SJCRH30 (cell line): ENCODE measurements at regions not wholly inside any gene's neighbourhood (a gene's known extent, or its start where the extent isn't known, plus 50 kb on each side); places are given as distances from the start of the nearest gene placed in this dataset.
A peak's percentile ranks its signal among the peaks of the same experiment; 100 is the strongest.
"Not testable (repeated sequence)": the region's sequence is repeated elsewhere in the genome, so short reads cannot be mapped to it uniquely, and the experiment has no call there.

Experiments used
- DNase-seq, 2 experiments: peaks; one replicate each; pipeline ENCODE4 v3.0.0-alpha.2; 2015 to 2020
- H3K27ac ChIP-seq: fragments of 250-450 bp; sonication (Bioruptor Pico); 2 replicates; pipeline ENCODE4 v1.5.1; 2020; ENCODE audit warnings: mild to moderate bottlenecking, moderate library complexity
- H3K27me3 ChIP-seq: fragments of 250-450 bp; sonication (Bioruptor Pico); 2 replicates; pipeline ENCODE4 v1.5.1; 2020; ENCODE audit warnings: mild to moderate bottlenecking, moderate library complexity
- H3K36me3 ChIP-seq: fragments of 250-450 bp; sonication (Bioruptor Pico); 2 replicates; pipeline ENCODE4 v1.5.1; 2020; ENCODE audit warnings: mild to moderate bottlenecking, moderate library complexity
- H3K4me1 ChIP-seq: fragments of 250-450 bp; sonication (Bioruptor Pico); 2 replicates; pipeline ENCODE4 v1.5.1; 2020; ENCODE audit warnings: mild to moderate bottlenecking, moderate library complexity
- H3K4me3 ChIP-seq: fragments of 250-450 bp; sonication (Bioruptor Pico); 2 replicates; pipeline ENCODE4 v1.5.1; 2020; ENCODE audit warnings: mild to moderate bottlenecking, moderate library complexity
- H3K9me3 ChIP-seq: fragments of 250-450 bp; sonication (Bioruptor Pico); replicated peaks from 2 replicates; pipeline ENCODE4 v1.5.1; 2020; ENCODE audit warnings: mild to moderate bottlenecking, moderate library complexity

DNA sequence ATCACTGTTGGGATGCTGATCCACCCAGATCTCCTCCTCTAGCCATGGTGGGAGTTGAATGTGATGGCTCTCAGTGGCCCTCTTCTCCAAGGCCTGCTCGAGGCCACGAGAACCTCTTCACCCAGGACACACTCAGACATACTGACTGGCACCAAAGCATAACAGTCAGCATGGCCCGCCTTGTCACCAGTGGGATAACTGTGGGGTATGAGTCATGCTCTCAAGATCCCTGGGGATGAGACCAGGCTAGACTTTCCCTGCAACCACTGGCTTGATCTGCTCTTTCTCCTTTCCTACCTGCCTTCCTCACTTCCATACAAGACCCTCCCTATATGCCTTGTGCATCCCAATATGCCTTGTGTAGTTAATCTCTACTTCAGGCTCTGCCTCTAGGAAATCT lies 66.8 kb downstream of the RIN2 start:
- no peaks in the 10 kb centered on the region for H3K9me3 ChIP-seq
- H3K4me3 ChIP-seq = no peak overlapping the region
- H3K27me3 ChIP-seq = no peaks in the 10 kb centered on the region
- peaks cover 53% of the 10 kb centered on the region for H3K4me1 ChIP-seq
- H3K27ac ChIP-seq = no peak overlapping the region
- no peak for DNase-seq
- H3K36me3 ChIP-seq = no peaks in the 10 kb centered on the region

- H3K27ac ChIP-seq = no peak overlapping the region
- H3K4me3 ChIP-seq = no peak overlapping the region
- H3K4me1 ChIP-seq = peaks cover 53% of the 10 kb centered on the region
- H3K9me3 ChIP-seq = no peaks in the 10 kb centered on the region
- H3K36me3 ChIP-seq = no peaks in the 10 kb centered on the region
- no peaks in the 10 kb centered on the region for H3K27me3 ChIP-seq
- no peak for DNase-seq
Observed at GRCh38 chr20:19826179-19826914, 68.3 kb downstream of the RIN2 start.

DNA sequence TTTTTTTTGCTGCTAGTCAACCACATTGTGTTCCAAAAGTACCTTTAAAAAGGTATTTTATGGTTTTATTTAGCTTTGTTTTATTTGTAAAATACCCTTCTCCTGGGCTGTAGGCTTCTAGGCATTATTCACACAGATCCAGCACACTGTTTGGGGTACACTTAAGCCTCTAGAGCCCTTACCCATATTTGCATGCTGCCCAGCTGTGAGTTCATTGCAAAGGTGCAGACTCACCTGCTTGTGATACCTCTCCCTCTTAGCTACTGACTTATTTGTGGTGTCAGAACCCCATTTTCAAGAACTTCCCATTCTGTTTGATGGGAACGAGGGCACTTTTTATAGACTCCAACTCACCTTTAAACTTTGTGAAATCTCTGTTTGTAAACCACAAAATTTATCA lies 69.8 kb downstream of the RIN2 start:
- H3K9me3 ChIP-seq = no peaks in the 10 kb centered on the region
- H3K27me3 ChIP-seq = no peaks in the 10 kb centered on the region
- H3K36me3 ChIP-seq = no peaks in the 10 kb centered on the region
- peak overlapping the region; percentile 86 for H3K27ac ChIP-seq
- H3K4me1 ChIP-seq = peaks cover 48% of the 10 kb centered on the region
- DNase-seq = no peak
- H3K4me3 ChIP-seq = peak overlapping the region; percentile 20

DNA sequence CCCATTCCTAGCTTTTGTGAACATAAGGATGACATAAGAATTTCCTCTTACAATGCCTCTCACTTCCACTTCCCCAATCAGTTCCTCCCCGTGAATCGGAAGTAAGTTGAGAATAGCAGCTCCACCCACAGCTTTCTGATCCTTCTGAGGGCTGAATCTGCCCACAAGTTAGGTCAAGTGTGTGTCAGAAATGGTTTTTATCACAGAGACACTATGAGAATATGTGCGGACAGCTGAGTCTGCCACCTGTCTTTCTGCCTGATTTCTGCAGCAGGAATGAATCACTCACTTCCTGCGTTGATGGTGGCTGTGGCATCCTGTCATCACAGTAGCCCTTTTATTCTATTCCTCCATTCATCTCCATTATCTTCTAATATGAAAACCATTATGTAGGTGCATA lies 70.2 kb downstream of the RIN2 start:
- Histone ChIP-seq H3K27me3 (no peaks in the 10 kb centered on the region), H3K36me3 (no peaks in the 10 kb centered on the region), H3K9me3 (no peaks in the 10 kb centered on the region), H3K4me3 (peak overlapping the region; percentile 20), H3K4me1 (peaks cover 44% of the 10 kb centered on the region), H3K27ac (peak overlapping the region; percentile 86)
- peak; percentile 88 to 96 for DNase-seq

DNA sequence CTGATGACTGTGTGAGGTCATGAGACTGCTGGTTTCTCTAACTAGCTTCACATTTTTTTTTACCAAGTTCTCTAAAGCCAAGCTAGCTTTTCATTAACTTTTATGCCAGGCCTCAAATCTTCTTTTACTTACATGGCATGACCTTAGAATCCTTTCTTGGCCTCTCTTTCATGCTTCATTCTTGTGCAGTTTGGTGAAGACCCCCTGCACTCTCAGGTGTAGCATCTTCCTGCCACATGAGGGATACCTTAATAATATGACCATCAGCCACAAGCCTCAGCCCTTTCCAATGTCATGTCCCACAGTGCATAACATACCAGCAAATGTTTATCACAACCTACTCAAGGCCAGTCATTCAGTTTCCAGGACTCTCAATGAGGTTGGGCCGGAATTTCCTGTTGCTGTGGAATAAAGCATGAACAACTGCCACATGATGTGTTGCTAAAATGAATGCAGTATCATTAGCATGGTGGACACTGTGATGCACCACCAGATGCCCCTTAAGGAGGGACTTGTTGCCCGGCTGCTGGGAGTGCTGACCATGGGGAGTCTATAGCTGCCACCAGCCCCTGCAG lies 72.2 kb downstream of the RIN2 start:
- Histone ChIP-seq H3K9me3 (no peaks in the 10 kb centered on the region), H3K4me3 (no peak overlapping the region), H3K36me3 (no peaks in the 10 kb centered on the region), H3K27me3 (no peaks in the 10 kb centered on the region), H3K27ac (no peak overlapping the region), H3K4me1 (peaks cover 23% of the 10 kb centered on the region)
- no peak for DNase-seq

GRCh38 chr20:19832875-19833274 lies 74.8 kb downstream of the RIN2 start:
- Histone ChIP-seq H3K4me1 (peaks cover 16% of the 10 kb centered on the region), H3K9me3 (no peaks in the 10 kb centered on the region), H3K27ac (no peak overlapping the region), H3K36me3 (no peaks in the 10 kb centered on the region), H3K4me3 (no peak overlapping the region), H3K27me3 (no peaks in the 10 kb centered on the region)
- no peak for DNase-seq

- no peak for DNase-seq
- H3K36me3 ChIP-seq = no peaks in the 10 kb centered on the region
Observed at GRCh38 chr20:19833395-19833794, 75.3 kb downstream of the RIN2 start.

GRCh38 chr20:19834287-19834686 lies 76.2 kb downstream of the RIN2 start:
- no peaks in the 10 kb centered on the region for H3K36me3 ChIP-seq
- peaks cover 5% of the 10 kb centered on the region for H3K4me1 ChIP-seq
- H3K4me3 ChIP-seq = no peak overlapping the region
- DNase-seq = no peak
- H3K9me3 ChIP-seq = no peaks in the 10 kb centered on the region
- H3K27ac ChIP-seq = no peak overlapping the region
- no peaks in the 10 kb centered on the region for H3K27me3 ChIP-seq

More at GRCh38 chr20:19833395-19833794, 75.3 kb downstream of the RIN2 start:
- Histone ChIP-seq H3K4me3 (no peak overlapping the region), H3K4me1 (peaks cover 14% of the 10 kb centered on the region), H3K27ac (no peak overlapping the region), H3K9me3 (no peaks in the 10 kb centered on the region), H3K27me3 (no peaks in the 10 kb centered on the region)

DNA sequence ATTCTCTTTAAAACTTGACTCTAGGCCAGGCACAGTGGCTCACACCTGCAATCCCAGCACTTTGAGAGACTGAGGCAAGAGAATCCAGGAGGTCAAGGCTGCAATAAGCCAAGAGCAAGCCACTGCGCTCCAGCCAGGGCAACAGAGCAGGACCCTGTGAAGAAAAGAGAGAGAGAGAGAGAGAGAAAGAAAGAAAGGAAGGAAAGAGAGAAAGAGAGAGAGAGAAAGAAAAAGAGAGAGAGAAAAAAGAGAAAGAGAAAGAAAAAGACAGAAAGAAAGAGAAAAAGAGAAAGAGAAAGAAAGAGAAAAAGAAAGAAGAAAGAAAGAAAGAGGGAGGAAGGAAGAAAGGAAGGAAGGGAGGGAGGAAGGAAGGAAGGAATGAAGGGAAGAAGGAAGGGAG lies 76.7 kb downstream of the RIN2 start:
- Histone ChIP-seq H3K27ac (no peak overlapping the region), H3K4me3 (no peak overlapping the region), H3K4me1 (peaks cover 2% of the 10 kb centered on the region; the same call in 1 of the 2 replicates), H3K27me3 (no peaks in the 10 kb centered on the region), H3K36me3 (no peaks in the 10 kb centered on the region), H3K9me3 (no peaks in the 10 kb centered on the region)
- no peak for DNase-seq

- no peak overlapping the region for H3K4me3 ChIP-seq
- no peaks in the 10 kb centered on the region for H3K36me3 ChIP-seq
- no peaks in the 10 kb centered on the region for H3K27me3 ChIP-seq
- DNase-seq = no peak
- no peaks in the 10 kb centered on the region for H3K9me3 ChIP-seq
- H3K4me1 ChIP-seq = peaks cover 2% of the 10 kb centered on the region; the same call in 1 of the 2 replicates
- no peak overlapping the region for H3K27ac ChIP-seq
Observed at GRCh38 chr20:19835533-19836222, 77.6 kb downstream of the RIN2 start.

DNA sequence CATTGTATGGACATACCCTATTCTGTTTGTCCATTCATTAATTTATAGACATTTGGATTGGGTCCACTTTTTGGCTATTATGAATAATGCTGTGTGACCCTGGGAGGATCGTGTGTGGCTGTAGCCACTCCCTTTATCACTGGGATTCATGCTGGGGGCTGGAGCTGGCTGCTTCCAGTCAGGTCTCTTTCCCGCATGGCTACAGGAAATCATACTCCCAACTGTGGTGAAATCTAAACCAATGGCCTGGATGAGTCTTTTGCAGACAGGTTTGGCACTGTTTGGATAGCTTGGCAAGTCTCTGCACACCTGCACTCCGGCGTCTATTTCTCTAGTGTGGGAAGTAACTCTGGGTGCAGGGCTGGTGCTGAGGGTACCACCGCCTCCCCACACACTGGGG lies 80.4 kb downstream of the RIN2 start:
- H3K9me3 ChIP-seq = no peaks in the 10 kb centered on the region
- H3K27me3 ChIP-seq = no peaks in the 10 kb centered on the region
- no peaks in the 10 kb centered on the region for H3K36me3 ChIP-seq
- no peak for DNase-seq
- 0 out of 2 replicates have a peak, but pooled peaks cover 2% of the 10 kb centered on the region for H3K4me1 ChIP-seq
- no peak overlapping the region for H3K4me3 ChIP-seq
- H3K27ac ChIP-seq = no peak overlapping the region

DNA sequence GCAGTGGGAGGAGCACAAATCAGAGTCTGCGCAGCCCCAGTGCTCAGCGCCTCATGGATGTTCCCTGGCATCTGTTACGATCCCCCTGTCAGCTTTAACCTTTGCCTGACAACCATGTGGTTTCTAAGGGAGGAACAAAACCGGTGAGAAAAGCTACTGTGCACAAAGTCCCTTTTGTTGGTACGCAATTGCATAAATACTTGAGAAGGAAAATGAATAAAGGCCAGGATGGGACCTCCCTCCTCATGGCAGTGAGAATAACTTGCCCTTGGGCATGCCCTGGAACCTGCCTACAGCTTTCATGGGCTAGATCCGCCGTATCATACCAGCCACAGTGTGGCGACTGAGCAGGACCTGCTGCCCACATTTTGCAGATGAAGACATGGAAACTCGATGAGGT lies 81.0 kb downstream of the RIN2 start:
- no peak for DNase-seq
- H3K9me3 ChIP-seq = no peaks in the 10 kb centered on the region
- H3K36me3 ChIP-seq = no peaks in the 10 kb centered on the region
- H3K4me3 ChIP-seq = no peak overlapping the region
- H3K27ac ChIP-seq = no peak overlapping the region
- 0 out of 2 replicates have a peak, but pooled peaks cover 2% of the 10 kb centered on the region for H3K4me1 ChIP-seq
- no peaks in the 10 kb centered on the region for H3K27me3 ChIP-seq

DNA sequence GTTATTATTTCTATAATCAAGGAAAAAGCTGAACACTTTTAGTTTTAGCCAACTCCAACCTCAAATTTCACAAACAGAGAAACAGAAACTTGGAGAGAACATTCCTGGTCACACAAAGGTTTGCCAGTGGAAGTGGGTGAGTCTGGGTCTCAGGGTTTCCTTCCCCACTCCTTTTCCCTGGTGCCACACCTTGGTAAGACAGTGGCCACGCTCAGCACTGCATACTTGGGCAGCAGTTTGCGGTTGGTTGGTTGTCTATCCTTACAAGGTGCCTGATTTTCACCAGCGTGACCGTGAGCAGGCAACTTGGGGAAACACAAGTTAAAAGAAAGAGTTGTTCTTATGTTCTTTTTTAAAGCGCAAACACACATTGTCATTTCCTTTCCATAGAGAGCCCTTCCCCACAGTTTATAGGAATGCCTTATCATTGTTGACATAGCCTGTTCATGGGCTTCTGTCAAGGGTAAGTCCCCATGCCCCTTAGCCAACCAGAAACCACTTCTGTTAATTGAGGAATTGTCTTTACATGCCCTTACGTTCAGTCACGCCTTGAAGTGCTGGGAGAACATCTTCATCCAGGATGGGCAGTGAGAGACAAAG lies 82.2 kb downstream of the RIN2 start:
- Histone ChIP-seq H3K27ac (no peak overlapping the region), H3K27me3 (no peaks in the 10 kb centered on the region), H3K4me3 (no peak overlapping the region), H3K9me3 (0 out of 2 replicates have a peak, but pooled peaks cover 3% of the 10 kb centered on the region), H3K36me3 (no peaks in the 10 kb centered on the region), H3K4me1 (0 out of 2 replicates have a peak, but pooled peaks cover 2% of the 10 kb centered on the region)
- no peak for DNase-seq

DNA sequence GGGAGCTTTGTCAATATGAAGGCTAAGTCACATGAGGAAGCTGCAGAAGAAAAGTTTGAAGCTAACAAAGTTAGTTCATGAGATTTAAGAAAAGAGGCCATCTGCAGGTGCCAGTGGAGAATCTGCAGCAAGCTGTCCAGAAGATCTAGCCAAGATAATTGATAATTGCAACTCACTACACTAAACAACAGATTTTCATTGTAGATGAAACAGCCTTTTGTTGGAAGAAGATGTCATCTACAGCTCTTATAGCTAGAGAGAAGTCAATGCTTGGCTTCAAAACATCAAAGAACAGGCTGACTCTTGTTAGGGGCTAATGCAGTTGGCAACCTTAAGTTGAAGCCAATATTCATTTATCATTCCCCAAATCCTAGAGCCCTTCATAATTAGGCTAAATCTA lies 83.7 kb downstream of the RIN2 start:
- Histone ChIP-seq H3K9me3 (0 out of 2 replicates have a peak, but pooled peaks cover 3% of the 10 kb centered on the region), H3K27ac (no peak overlapping the region), H3K27me3 (no peaks in the 10 kb centered on the region), H3K36me3 (no peaks in the 10 kb centered on the region), H3K4me1 (0 out of 2 replicates have a peak, but pooled peaks cover under 1% of the 10 kb centered on the region), H3K4me3 (no peak overlapping the region)
- DNase-seq = no peak

DNA sequence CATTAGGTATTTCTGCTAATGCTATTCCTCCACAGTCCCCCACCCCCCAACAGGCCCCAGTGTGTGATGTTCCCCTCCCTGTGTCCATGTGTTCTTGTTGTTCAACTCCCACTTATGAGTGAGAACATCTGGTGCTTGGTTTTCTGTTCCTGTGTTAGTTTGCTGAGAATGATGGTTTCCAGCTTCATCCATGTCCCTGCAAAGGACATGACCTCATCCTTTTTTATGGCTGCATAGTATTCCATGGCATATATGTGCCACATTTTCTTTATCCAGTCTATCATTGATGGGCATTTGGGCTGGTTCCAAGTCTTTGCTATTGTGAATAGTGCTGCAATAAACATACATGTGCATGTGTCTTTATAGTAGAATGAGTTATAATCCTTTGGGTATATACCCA lies 86.8 kb downstream of the RIN2 start:
- H3K9me3 ChIP-seq, H3K27me3 ChIP-seq, DNase-seq, H3K36me3 ChIP-seq, H3K4me1 ChIP-seq, H3K27ac ChIP-seq, H3K4me3 ChIP-seq: not testable (repeated sequence)
